ENCODE measurements at regions not wholly inside any gene's neighbourhood (a gene's known extent, or its start where the extent isn't known, plus 50 kb on each side); places are given as distances from the start of the nearest gene placed in this dataset.
"Not testable (repeated sequence)": the region's sequence is repeated elsewhere in the genome, so short reads cannot be mapped to it uniquely, and the experiment has no call there.

GRCh38 chr4:157722146-157722545 is 450.7 kb downstream of the GASK1B start:
- no peak overlapping the region for H3K27ac ChIP-seq (ENCODE audit: low read depth in 1 of 2, low read length in 2 of 2)
- no peaks in the 10 kb centered on the region for H3K4me1 ChIP-seq (ENCODE audit: control insufficient read depth in 1 of 2, insufficient read depth in 2 of 2, low read length in 2 of 2)
- no peaks in the 10 kb centered on the region for H3K27me3 ChIP-seq (ENCODE audit: control insufficient read depth in 1 of 2, insufficient read depth in 2 of 2, low read length in 1 of 2)
- no peaks in the 10 kb centered on the region for H3K9me3 ChIP-seq (ENCODE audit: control insufficient read depth, low read length)
- no peak for ATAC-seq (ENCODE audit: low FRiP score)
- no peaks in the 10 kb centered on the region for H3K36me3 ChIP-seq (ENCODE audit: control insufficient read depth in 1 of 2, insufficient read depth in 2 of 2, low read length in 1 of 2)
- intact Hi-C loops (cut with DNase I): no loop called here
- no peak for DNase-seq
- no peak overlapping the region for H3K4me3 ChIP-seq (ENCODE audit: low read length in 2 of 2)

GRCh38 chr4:157713342-157713741 is 459.5 kb downstream of the GASK1B start:
- ATAC-seq (ENCODE audit: low FRiP score) (no peak), DNase-seq (no peak)
- no peaks in the 10 kb centered on the region for H3K36me3 ChIP-seq (ENCODE audit: control insufficient read depth in 1 of 2, insufficient read depth in 2 of 2, low read length in 1 of 2)
- no peaks in the 10 kb centered on the region for H3K27me3 ChIP-seq (ENCODE audit: control insufficient read depth in 1 of 2, insufficient read depth in 2 of 2, low read length in 1 of 2)
- 57% methylated on average over 4 of the region's 4 CpGs for WGBS, 2 donors
- intact Hi-C loops (cut with DNase I): no loop called here
- H3K4me3 ChIP-seq (ENCODE audit: low read length in 2 of 2): no peak overlapping the region
- H3K4me1 ChIP-seq (ENCODE audit: control insufficient read depth in 1 of 2, insufficient read depth in 2 of 2, low read length in 2 of 2): no peaks in the 10 kb centered on the region
- no peaks in the 10 kb centered on the region for H3K9me3 ChIP-seq (ENCODE audit: control insufficient read depth, low read length)
- H3K27ac ChIP-seq (ENCODE audit: low read depth in 1 of 2, low read length in 2 of 2): no peak overlapping the region

GRCh38 chr4:157706155-157706554 is 466.7 kb downstream of the GASK1B start:
- Histone ChIP-seq H3K4me1 (ENCODE audit: control insufficient read depth in 1 of 2, insufficient read depth in 2 of 2, low read length in 2 of 2) (peaks cover 0 to 3% of the 10 kb centered on the region in 2 donors), H3K27me3 (ENCODE audit: control insufficient read depth in 1 of 2, insufficient read depth in 2 of 2, low read length in 1 of 2) (no peaks in the 10 kb centered on the region), H3K36me3 (ENCODE audit: control insufficient read depth in 1 of 2, insufficient read depth in 2 of 2, low read length in 1 of 2) (no peaks in the 10 kb centered on the region), H3K4me3 (ENCODE audit: low read length in 2 of 2) (no peak overlapping the region), H3K9me3 (ENCODE audit: control insufficient read depth, low read length) (no peaks in the 10 kb centered on the region), H3K27ac (ENCODE audit: low read depth in 1 of 2, low read length in 2 of 2) (no peak overlapping the region)
- no peak for DNase-seq
- intact Hi-C loops (cut with DNase I): no loop called here
- 77 to 79% methylated on average over 2 of the region's 2 CpGs for WGBS, 2 donors
- no peak for ATAC-seq (ENCODE audit: low FRiP score)

DNA sequence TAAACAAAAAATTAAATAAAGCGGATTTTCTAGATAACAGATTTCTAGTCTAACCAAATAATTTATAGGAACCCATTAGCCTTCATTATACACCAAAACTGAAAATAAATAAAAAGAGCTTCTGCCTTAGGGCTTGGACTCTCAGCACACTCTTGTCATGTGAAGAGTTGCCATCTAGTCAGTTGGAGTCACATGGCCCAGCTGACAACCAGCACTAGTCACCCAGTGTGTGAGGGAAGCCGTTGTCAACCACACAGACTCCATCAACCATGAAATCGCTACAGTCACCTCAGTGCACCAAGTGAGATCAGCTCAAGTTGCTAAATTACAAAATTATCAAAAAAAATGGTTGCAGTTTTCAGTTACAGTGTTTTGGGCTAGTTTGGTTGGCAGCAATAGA is 470.0 kb downstream of the GASK1B start:
- DNase-seq (no peak), ATAC-seq (ENCODE audit: low FRiP score) (no peak)
- H3K4me3 ChIP-seq (ENCODE audit: low read length in 2 of 2): no peak overlapping the region
- no peak overlapping the region for H3K27ac ChIP-seq (ENCODE audit: low read depth in 1 of 2, low read length in 2 of 2)
- H3K36me3 ChIP-seq (ENCODE audit: control insufficient read depth in 1 of 2, insufficient read depth in 2 of 2, low read length in 1 of 2): no peaks in the 10 kb centered on the region
- 95% methylated on average over 3 of the region's 3 CpGs for WGBS, 2 donors
- no peaks in the 10 kb centered on the region for H3K9me3 ChIP-seq (ENCODE audit: control insufficient read depth, low read length)
- H3K27me3 ChIP-seq (ENCODE audit: control insufficient read depth in 1 of 2, insufficient read depth in 2 of 2, low read length in 1 of 2): no peaks in the 10 kb centered on the region
- peaks cover 0 to 3% of the 10 kb centered on the region in 2 donors for H3K4me1 ChIP-seq (ENCODE audit: control insufficient read depth in 1 of 2, insufficient read depth in 2 of 2, low read length in 2 of 2)
- intact Hi-C loops (cut with DNase I): no loop called here

DNA sequence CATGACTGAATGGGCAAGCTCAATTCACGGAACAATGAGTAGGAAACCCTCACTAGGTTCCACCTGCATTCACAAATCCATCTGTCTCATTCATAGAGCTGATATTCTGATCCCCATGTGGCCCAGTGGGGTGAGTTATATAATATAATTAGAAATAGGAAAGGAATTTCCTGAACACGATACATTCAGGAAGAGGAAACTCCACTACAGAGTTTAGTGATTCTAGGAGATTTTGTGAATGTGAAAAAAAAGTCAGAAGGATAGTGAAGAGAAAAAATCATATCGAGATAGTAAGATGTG is 471.2 kb downstream of the GASK1B start:
- Histone ChIP-seq H3K27ac (ENCODE audit: low read depth in 1 of 2, low read length in 2 of 2) (peak overlapping the region; percentile 83 to 93), H3K4me3 (ENCODE audit: low read length in 2 of 2) (no peak overlapping the region), H3K9me3 (ENCODE audit: control insufficient read depth, low read length) (no peaks in the 10 kb centered on the region), H3K4me1 (ENCODE audit: control insufficient read depth in 1 of 2, insufficient read depth in 2 of 2, low read length in 2 of 2) (peaks cover 0 to 3% of the 10 kb centered on the region in 2 donors), H3K36me3 (ENCODE audit: control insufficient read depth in 1 of 2, insufficient read depth in 2 of 2, low read length in 1 of 2) (no peaks in the 10 kb centered on the region), H3K27me3 (ENCODE audit: control insufficient read depth in 1 of 2, insufficient read depth in 2 of 2, low read length in 1 of 2) (no peaks in the 10 kb centered on the region)
- DNase-seq: no peak
- intact Hi-C loops (cut with DNase I): no loop called here
- no peak for ATAC-seq (ENCODE audit: low FRiP score)
- WGBS, 2 donors: 16 to 20% methylated on average over 3 of the region's 3 CpGs

- Histone ChIP-seq H3K27me3 (ENCODE audit: control insufficient read depth in 1 of 2, insufficient read depth in 2 of 2, low read length in 1 of 2) (no peaks in the 10 kb centered on the region), H3K9me3 (ENCODE audit: control insufficient read depth, low read length) (no peaks in the 10 kb centered on the region), H3K4me3 (ENCODE audit: low read length in 2 of 2) (no peak overlapping the region), H3K4me1 (ENCODE audit: control insufficient read depth in 1 of 2, insufficient read depth in 2 of 2, low read length in 2 of 2) (peaks cover 0 to 3% of the 10 kb centered on the region in 2 donors), H3K27ac (ENCODE audit: low read depth in 1 of 2, low read length in 2 of 2) (peak overlapping the region; percentile 83 to 93), H3K36me3 (ENCODE audit: control insufficient read depth in 1 of 2, insufficient read depth in 2 of 2, low read length in 1 of 2) (no peaks in the 10 kb centered on the region)
- DNase-seq: no peak
- intact Hi-C loops (cut with DNase I): no loop called here
- no peak for ATAC-seq (ENCODE audit: low FRiP score)
- 19 to 22% methylated on average over 3 of the region's 3 CpGs for WGBS, 2 donors
Observed at GRCh38 chr4:157700898-157701694, 471.7 kb downstream of the GASK1B start.

DNA sequence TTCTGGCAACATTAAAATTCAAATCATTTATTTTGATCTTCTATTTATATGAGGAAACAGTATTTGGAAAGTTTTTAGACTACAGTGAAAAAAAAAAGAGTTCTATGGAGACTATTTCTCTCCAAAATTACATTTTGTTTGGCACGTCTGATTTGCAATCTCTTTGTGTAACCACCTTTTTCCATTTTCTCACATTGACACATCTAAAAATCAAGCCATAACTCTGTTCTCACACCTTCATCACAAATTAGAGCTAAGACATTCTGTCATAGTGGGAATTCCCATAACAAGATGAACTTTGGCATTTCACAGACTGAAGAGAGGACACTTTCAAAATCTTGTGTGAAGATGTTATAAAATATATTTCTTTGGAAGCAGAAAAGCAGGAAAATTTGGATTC is 468.9 kb downstream of the GRIA2 start:
- intact Hi-C loops (cut with DNase I): no loop called here
- DNase-seq (no peak), ATAC-seq (ENCODE audit: low FRiP score) (no peak)
- Histone ChIP-seq H3K4me3 (ENCODE audit: low read length in 2 of 2) (no peak overlapping the region), H3K9me3 (ENCODE audit: control insufficient read depth, low read length) (no peaks in the 10 kb centered on the region), H3K27me3 (ENCODE audit: control insufficient read depth in 1 of 2, insufficient read depth in 2 of 2, low read length in 1 of 2) (no peaks in the 10 kb centered on the region), H3K4me1 (ENCODE audit: control insufficient read depth in 1 of 2, insufficient read depth in 2 of 2, low read length in 2 of 2) (peaks cover 0 to 2% of the 10 kb centered on the region in 2 donors), H3K36me3 (ENCODE audit: control insufficient read depth in 1 of 2, insufficient read depth in 2 of 2, low read length in 1 of 2) (no peaks in the 10 kb centered on the region), H3K27ac (ENCODE audit: low read depth in 1 of 2, low read length in 2 of 2) (no peak overlapping the region)
- WGBS, 2 donors: 13 to 21% methylated on average over 1 of the region's 1 CpG

DNA sequence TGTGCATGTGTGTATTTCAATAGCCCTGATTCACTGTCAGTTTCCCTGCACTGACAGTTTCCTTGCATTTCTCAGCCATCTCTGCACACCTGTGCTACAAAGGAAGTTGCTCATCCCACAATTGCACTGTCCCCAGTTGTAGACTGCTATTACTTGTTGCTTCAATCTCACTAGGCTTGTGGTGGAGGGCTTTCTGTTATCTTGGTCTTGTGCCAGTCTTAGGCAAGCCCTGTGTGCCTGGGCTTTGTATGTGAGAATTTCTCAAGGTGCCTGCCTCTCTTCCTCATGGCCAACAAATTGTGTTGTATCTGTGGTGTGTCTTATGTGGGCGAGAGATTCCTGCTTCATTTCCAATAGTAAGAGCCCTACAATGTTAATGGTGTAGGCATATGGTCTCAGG is 467.4 kb downstream of the GRIA2 start:
- no peak overlapping the region for H3K27ac ChIP-seq (ENCODE audit: low read depth in 1 of 2, low read length in 2 of 2)
- no peaks in the 10 kb centered on the region for H3K9me3 ChIP-seq (ENCODE audit: control insufficient read depth, low read length)
- no peaks in the 10 kb centered on the region for H3K36me3 ChIP-seq (ENCODE audit: control insufficient read depth in 1 of 2, insufficient read depth in 2 of 2, low read length in 1 of 2)
- 95 to 99% methylated on average over 1 of the region's 1 CpG for WGBS, 2 donors
- ATAC-seq (ENCODE audit: low FRiP score): no peak
- H3K4me1 ChIP-seq (ENCODE audit: control insufficient read depth in 1 of 2, insufficient read depth in 2 of 2, low read length in 2 of 2): peaks cover 0 to 3% of the 10 kb centered on the region in 2 donors
- no peaks in the 10 kb centered on the region for H3K27me3 ChIP-seq (ENCODE audit: control insufficient read depth in 1 of 2, insufficient read depth in 2 of 2, low read length in 1 of 2)
- no peak for DNase-seq
- H3K4me3 ChIP-seq (ENCODE audit: low read length in 2 of 2): no peak overlapping the region
- intact Hi-C loops (cut with DNase I): no loop called here

DNA sequence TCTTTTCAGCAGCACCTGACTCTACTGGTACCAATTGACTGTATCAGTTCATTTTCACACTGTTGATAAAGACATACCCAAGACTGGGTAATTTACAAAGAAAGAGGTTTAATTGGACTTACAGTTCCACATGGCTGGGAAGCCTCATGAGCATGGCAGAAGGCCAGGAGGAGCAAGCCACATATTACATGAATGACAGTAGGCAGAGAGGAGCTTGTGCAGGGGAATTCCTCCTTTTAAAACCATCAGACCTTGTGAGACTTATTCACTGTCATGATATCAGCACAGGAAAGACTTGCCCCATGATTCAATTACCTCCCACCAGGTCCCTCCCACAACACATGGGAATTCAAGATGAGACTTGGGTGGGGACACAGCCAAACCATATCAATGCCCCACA is 458.8 kb downstream of the GRIA2 start:
- not testable (repeated sequence) for ATAC-seq (ENCODE audit: low FRiP score)

More for the DNA sequence above, 458.8 kb downstream of the GRIA2 start:
- H3K27me3 ChIP-seq (ENCODE audit: control insufficient read depth in 1 of 2, insufficient read depth in 2 of 2, low read length in 1 of 2); H3K9me3 ChIP-seq (ENCODE audit: control insufficient read depth, low read length); H3K4me1 ChIP-seq (ENCODE audit: control insufficient read depth in 1 of 2, insufficient read depth in 2 of 2, low read length in 2 of 2); H3K4me3 ChIP-seq (ENCODE audit: low read length in 2 of 2); H3K36me3 ChIP-seq (ENCODE audit: control insufficient read depth in 1 of 2, insufficient read depth in 2 of 2, low read length in 1 of 2); DNase-seq; intact Hi-C loops (cut with DNase I); H3K27ac ChIP-seq (ENCODE audit: low read depth in 1 of 2, low read length in 2 of 2): not testable (repeated sequence)

All from aorta (tissue), 5 donors.